BJ (cell line): ENCODE measurements at regions not wholly inside any gene's neighbourhood (a gene's known extent, or its start where the extent isn't known, plus 50 kb on each side); places are given as distances from the start of the nearest gene placed in this dataset.

Source experiments
- CTCF ChIA-PET: fragments of 350-600 bp; formaldehyde crosslinking; extraction: SDS; loops from one replicate; lab custom pipeline; 2021; ENCODE audit warnings: antibody characterized with exemption, inconsistent platforms; lab: Yijun Ruan, JAX
- POLR2A ChIA-PET: fragments of 300-600 bp; sonication (Branson Sonifier 250); formaldehyde crosslinking; extraction: SDS; loops from one replicate; lab custom pipeline; 2021; ENCODE audit warnings: antibody characterized with exemption; lab: Charles Lee
- DNase-seq: peaks from one replicate; pipeline ENCODE4 v3.0.0-alpha.2; 2011; ENCODE audit warnings: low read depth
- H3K27me3 ChIP-seq: 2 replicates; pipeline ENCODE4 v1.6.0; 2011; ENCODE audit warnings: low read length; ENCODE audit not compliant: control insufficient read depth, insufficient read depth
- H3K36me3 ChIP-seq: 2 replicates; pipeline ENCODE4 v1.5.1; 2011; ENCODE audit warnings: low read length; ENCODE audit not compliant: control insufficient read depth, insufficient read depth
- H3K4me3 ChIP-seq: 2 replicates; pipeline ENCODE4 v1.5.1; 2011; ENCODE audit warnings: low read depth, mild to moderate bottlenecking, control low read depth, low read length
- CTCF ChIP-seq: IDR thresholded peaks from 2 replicates; pipeline ENCODE4 v1.5.1; 2011; ENCODE audit warnings: low read depth, mild to moderate bottlenecking, control low read depth, inconsistent platforms, low read length, moderate library complexity; ENCODE audit not compliant: insufficient read depth

- Histone ChIP-seq H3K36me3 (no peaks in the 10 kb centered on the region), H3K4me3 (no peak overlapping the region), H3K27me3 (no peaks in the 10 kb centered on the region)
- ChIA-PET POLR2A (no interaction called here), CTCF (no interaction called here)
- DNase-seq, result no peak
- no peak for TF ChIP-seq CTCF
Observed at GRCh38 chr1:199220031-199220430, 581.2 kb downstream of the PTPRC start.

- no peak for TF ChIP-seq CTCF
- Histone ChIP-seq H3K36me3 (no peaks in the 10 kb centered on the region), H3K27me3 (no peaks in the 10 kb centered on the region), H3K4me3 (no peak overlapping the region)
- no peak for DNase-seq
- ChIA-PET POLR2A (no interaction called here), CTCF (interaction anchor here (1.0 to 1.3 kb wide), 2 partner anchors 19 to 22 kb away, joined by 3 to 6 read pairs; no protein-coding TSS in a partner anchor)
Observed at GRCh38 chr1:199221371-199222150, 582.7 kb downstream of the PTPRC start.

- Histone ChIP-seq H3K4me3 (no peak overlapping the region), H3K27me3 (no peaks in the 10 kb centered on the region), H3K36me3 (no peaks in the 10 kb centered on the region)
- no peak for DNase-seq
- ChIA-PET POLR2A (no interaction called here), CTCF (no interaction called here)
- TF ChIP-seq CTCF, result no peak
Observed at GRCh38 chr1:199223936-199224335, 585.1 kb downstream of the PTPRC start.

- no peak overlapping the region for H3K4me3 ChIP-seq
- ChIA-PET POLR2A (interaction anchor here (0.6 kb wide), 1 partner anchor 484 kb away, joined by 3 read pairs; no protein-coding TSS in a partner anchor), CTCF (interaction anchor here (1.5 kb wide), 1 partner anchor 17 kb away, joined by 6 read pairs; no protein-coding TSS in a partner anchor)
- DNase-seq, result no peak
- no peaks in the 10 kb centered on the region for H3K27me3 ChIP-seq
- no peak for TF ChIP-seq CTCF
- H3K36me3 ChIP-seq, result no peaks in the 10 kb centered on the region
Observed at GRCh38 chr1:199226163-199226562, 587.3 kb downstream of the PTPRC start.

- Histone ChIP-seq H3K27me3 (no peaks in the 10 kb centered on the region), H3K36me3 (no peaks in the 10 kb centered on the region), H3K4me3 (no peak overlapping the region)
- TF ChIP-seq CTCF, result no peak
- POLR2A ChIA-PET, result no interaction called here
- no peak for DNase-seq
- CTCF ChIA-PET, result interaction anchor here (1.1 to 2.7 kb wide), 5 partner anchors 9 to 486 kb away, joined by 3 to 10 read pairs (median 5); no protein-coding TSS in a partner anchor
Observed at GRCh38 chr1:199242147-199242546, 603.3 kb downstream of the PTPRC start.
